Left lobe of liver (tissue), 2 donors: ENCODE measurements at regions not wholly inside any gene's neighbourhood (a gene's known extent, or its start where the extent isn't known, plus 50 kb on each side); places are given as distances from the start of the nearest gene placed in this dataset.
"Not testable (repeated sequence)": the region's sequence is repeated elsewhere in the genome, so short reads cannot be mapped to it uniquely, and the experiment has no call there.

Experiments
- ATAC-seq: fragments of 200-7000 bp; cut with Tn5 transposase; one replicate; pipeline ENCODE4 v1.9.1; 2020; ENCODE audit warnings: mild to moderate bottlenecking, moderate library complexity
- DNase-seq: peaks from one replicate; pipeline ENCODE4 v3.0.0-alpha.2; 2020; ENCODE audit warnings: low spot score
- donor health status: DM: no; HTN: no; CAD: no; lungs with moderate emphysema.
- donor health status: DM: no; HTN: yes; CAD: no.

GRCh38 chr7:24049296-24049695 lies 234.7 kb upstream of the NPY start:
- DNase-seq (no peak), ATAC-seq (no peak)

GRCh38 chr7:24050991-24051560 lies 232.9 kb upstream of the NPY start:
- DNase-seq (no peak), ATAC-seq (no peak)

- ATAC-seq: no peak
- no peak for DNase-seq
These were observed 232.3 kb upstream of the NPY start for GRCh38 chr7:24051651-24052050.

- ATAC-seq (no peak), DNase-seq (no peak)
These were observed 231.3 kb upstream of the NPY start for GRCh38 chr7:24052572-24053260.

GRCh38 chr7:24054236-24054635 lies 229.8 kb upstream of the NPY start:
- DNase-seq (no peak), ATAC-seq (no peak)

GRCh38 chr7:24057243-24057642 lies 226.7 kb upstream of the NPY start:
- no peak for ATAC-seq

GRCh38 chr7:24058953-24059352 lies 225.0 kb upstream of the NPY start:
- DNase-seq: no peak
- no peak for ATAC-seq

More at GRCh38 chr7:24057243-24057642, 226.7 kb upstream of the NPY start:
- DNase-seq: no peak

- no peak for DNase-seq
- no peak for ATAC-seq
These were observed 224.2 kb upstream of the NPY start for GRCh38 chr7:24059775-24060174.

- DNase-seq: no peak
- ATAC-seq: no peak
These were observed 220.3 kb upstream of the NPY start for GRCh38 chr7:24063721-24064120.

- ATAC-seq (no peak), DNase-seq (no peak)
These were observed 214.2 kb upstream of the NPY start for GRCh38 chr7:24069751-24070150.

GRCh38 chr7:24073651-24074420 lies 210.2 kb upstream of the NPY start:
- DNase-seq: no peak

GRCh38 chr7:24075426-24075810 lies 208.6 kb upstream of the NPY start:
- DNase-seq: no peak
- ATAC-seq: peak; percentile 28

More at GRCh38 chr7:24073651-24074420, 210.2 kb upstream of the NPY start:
- ATAC-seq: no peak

- no peak for DNase-seq
- no peak for ATAC-seq
These were observed 201.2 kb upstream of the NPY start for GRCh38 chr7:24082826-24083225.

- DNase-seq (no peak), ATAC-seq (no peak)
These were observed 181.0 kb upstream of the NPY start for GRCh38 chr7:24102988-24103387.

GRCh38 chr7:24108906-24109376 lies 175.0 kb upstream of the NPY start:
- no peak for DNase-seq
- ATAC-seq: no peak

GRCh38 chr7:24110056-24110455 lies 173.9 kb upstream of the NPY start:
- no peak for ATAC-seq

GRCh38 chr7:24113506-24113905 lies 170.5 kb upstream of the NPY start:
- DNase-seq: no peak
- no peak for ATAC-seq

More at GRCh38 chr7:24110056-24110455, 173.9 kb upstream of the NPY start:
- DNase-seq: no peak

GRCh38 chr7:24115661-24116060 lies 168.3 kb upstream of the NPY start:
- no peak for DNase-seq
- ATAC-seq: no peak

- not testable (repeated sequence) for DNase-seq, ATAC-seq
These were observed 166.0 kb upstream of the NPY start for GRCh38 chr7:24117903-24118499.

GRCh38 chr7:24119852-24120251 lies 164.1 kb upstream of the NPY start:
- no peak for ATAC-seq

GRCh38 chr7:24123076-24123475 lies 160.9 kb upstream of the NPY start:
- no peak for ATAC-seq
- DNase-seq: no peak

More at GRCh38 chr7:24119852-24120251, 164.1 kb upstream of the NPY start:
- no peak for DNase-seq
